ENCODE measurements at regions not wholly inside any gene's neighbourhood (a gene's known extent, or its start where the extent isn't known, plus 50 kb on each side); places are given as distances from the start of the nearest gene placed in this dataset.

- ATAC-seq (ENCODE audit: insufficient read depth, low read depth), result no peak
Measured at GRCh38 chr11:26023057-26023456, 308.9 kb upstream of the ANO3 start.

GRCh38 chr11:26025676-26026075 is 306.3 kb upstream of the ANO3 start:
- Histone ChIP-seq H3K4me3 (ENCODE audit: low read depth in 1 of 2, low read length in 2 of 2) (no peak overlapping the region), H3K27me3 (ENCODE audit: insufficient read depth, low read length, poor library complexity) (no peaks in the 10 kb centered on the region), H3K36me3 (ENCODE audit: insufficient read depth, low read length) (no peaks in the 10 kb centered on the region), H3K9me3 (ENCODE audit: insufficient read depth, low read length, severe bottlenecking) (no peaks in the 10 kb centered on the region), H4K20me1 (ENCODE audit: insufficient read depth, low read length) (no peaks in the 10 kb centered on the region), H3K4me1 (ENCODE audit: insufficient read depth, low read length) (no peaks in the 10 kb centered on the region), H3K79me2 (ENCODE audit: insufficient read depth, low read length) (no peaks in the 10 kb centered on the region), H3K4me2 (ENCODE audit: insufficient read depth, low read length) (no peak overlapping the region), H3K27ac (ENCODE audit: low read length) (no peak overlapping the region), H3K9ac (ENCODE audit: low read depth, low read length) (no peak overlapping the region), H2AFZ (ENCODE audit: low read depth, low read length) (no peak overlapping the region)
- no peak for DNase-seq
- ATAC-seq (ENCODE audit: insufficient read depth, low read depth), result no peak
- TF ChIP-seq CTCF (IDR thresholded peaks at IDR 0.05; ENCODE audit: borderline replicate concordance, extremely low read depth, low read length, poor library complexity, severe bottlenecking) (no peak), EZH2 (IDR thresholded peaks at IDR 0.05; ENCODE audit: borderline replicate concordance, low read depth, low read length, severe bottlenecking) (no peak)

More at GRCh38 chr11:26023057-26023456, 308.9 kb upstream of the ANO3 start:
- Histone ChIP-seq H3K9me3 (ENCODE audit: insufficient read depth, low read length, severe bottlenecking) (no peaks in the 10 kb centered on the region), H4K20me1 (ENCODE audit: insufficient read depth, low read length) (no peaks in the 10 kb centered on the region), H3K36me3 (ENCODE audit: insufficient read depth, low read length) (no peaks in the 10 kb centered on the region), H3K27ac (ENCODE audit: low read length) (no peak overlapping the region), H3K4me1 (ENCODE audit: insufficient read depth, low read length) (no peaks in the 10 kb centered on the region), H3K4me3 (ENCODE audit: low read depth in 1 of 2, low read length in 2 of 2) (no peak overlapping the region), H3K27me3 (ENCODE audit: insufficient read depth, low read length, poor library complexity) (no peaks in the 10 kb centered on the region), H3K9ac (ENCODE audit: low read depth, low read length) (no peak overlapping the region), H3K4me2 (ENCODE audit: insufficient read depth, low read length) (no peak overlapping the region), H3K79me2 (ENCODE audit: insufficient read depth, low read length) (no peaks in the 10 kb centered on the region), H2AFZ (ENCODE audit: low read depth, low read length) (no peak overlapping the region)
- TF ChIP-seq EZH2 (IDR thresholded peaks at IDR 0.05; ENCODE audit: borderline replicate concordance, low read depth, low read length, severe bottlenecking) (no peak), CTCF (IDR thresholded peaks at IDR 0.05; ENCODE audit: borderline replicate concordance, extremely low read depth, low read length, poor library complexity, severe bottlenecking) (no peak)
- no peak for DNase-seq

GRCh38 chr11:26026078-26026477 is 305.9 kb upstream of the ANO3 start:
- Histone ChIP-seq H4K20me1 (ENCODE audit: insufficient read depth, low read length) (no peaks in the 10 kb centered on the region), H3K4me1 (ENCODE audit: insufficient read depth, low read length) (no peaks in the 10 kb centered on the region), H3K27me3 (ENCODE audit: insufficient read depth, low read length, poor library complexity) (no peaks in the 10 kb centered on the region), H3K4me3 (ENCODE audit: low read depth in 1 of 2, low read length in 2 of 2) (no peak overlapping the region), H3K4me2 (ENCODE audit: insufficient read depth, low read length) (no peak overlapping the region), H3K27ac (ENCODE audit: low read length) (no peak overlapping the region), H3K9ac (ENCODE audit: low read depth, low read length) (no peak overlapping the region), H2AFZ (ENCODE audit: low read depth, low read length) (no peak overlapping the region), H3K79me2 (ENCODE audit: insufficient read depth, low read length) (no peaks in the 10 kb centered on the region), H3K36me3 (ENCODE audit: insufficient read depth, low read length) (no peaks in the 10 kb centered on the region), H3K9me3 (ENCODE audit: insufficient read depth, low read length, severe bottlenecking) (no peaks in the 10 kb centered on the region)
- ATAC-seq (ENCODE audit: insufficient read depth, low read depth), result no peak
- no peak for DNase-seq
- no peak for TF ChIP-seq EZH2 (IDR thresholded peaks at IDR 0.05; ENCODE audit: borderline replicate concordance, low read depth, low read length, severe bottlenecking)
- TF ChIP-seq CTCF (IDR thresholded peaks at IDR 0.05; ENCODE audit: borderline replicate concordance, extremely low read depth, low read length, poor library complexity, severe bottlenecking), result no peak

GRCh38 chr11:26027887-26028286 is 304.0 kb upstream of the ANO3 start:
- H3K9ac ChIP-seq (ENCODE audit: low read depth, low read length), result no peak overlapping the region
- H4K20me1 ChIP-seq (ENCODE audit: insufficient read depth, low read length), result no peaks in the 10 kb centered on the region
- H3K27me3 ChIP-seq (ENCODE audit: insufficient read depth, low read length, poor library complexity), result no peaks in the 10 kb centered on the region
- H3K9me3 ChIP-seq (ENCODE audit: insufficient read depth, low read length, severe bottlenecking), result no peaks in the 10 kb centered on the region
- ATAC-seq (ENCODE audit: insufficient read depth, low read depth), result no peak
- TF ChIP-seq CTCF (IDR thresholded peaks at IDR 0.05; ENCODE audit: borderline replicate concordance, extremely low read depth, low read length, poor library complexity, severe bottlenecking) (no peak), EZH2 (IDR thresholded peaks at IDR 0.05; ENCODE audit: borderline replicate concordance, low read depth, low read length, severe bottlenecking) (no peak)
- H3K79me2 ChIP-seq (ENCODE audit: insufficient read depth, low read length), result no peaks in the 10 kb centered on the region
- H2AFZ ChIP-seq (ENCODE audit: low read depth, low read length), result no peak overlapping the region
- H3K27ac ChIP-seq (ENCODE audit: low read length), result no peak overlapping the region
- H3K36me3 ChIP-seq (ENCODE audit: insufficient read depth, low read length), result no peaks in the 10 kb centered on the region
- no peaks in the 10 kb centered on the region for H3K4me1 ChIP-seq (ENCODE audit: insufficient read depth, low read length)
- DNase-seq, result no peak
- H3K4me3 ChIP-seq (ENCODE audit: low read depth in 1 of 2, low read length in 2 of 2), result no peak overlapping the region
- no peak overlapping the region for H3K4me2 ChIP-seq (ENCODE audit: insufficient read depth, low read length)

All from DND-41 (cell line).